SU-DHL-6 (cell line): ENCODE measurements at regions not wholly inside any gene's neighbourhood (a gene's known extent, or its start where the extent isn't known, plus 50 kb on each side); places are given as distances from the start of the nearest gene placed in this dataset.

Experiments used
- H2AFZ ChIP-seq: fragments of 200-600 bp; sonication (generic); 2 replicates; pipeline ENCODE4 v1.6.1; 2014; ENCODE audit warnings: low read depth, mild to moderate bottlenecking, moderate library complexity, mixed read lengths, antibody characterized with exemption, low read length; ENCODE audit not compliant: severe bottlenecking
- H3F3A ChIP-seq: fragments of 200-600 bp; shearing (Covaris generic); 2 replicates; pipeline ENCODE4 v1.6.0; 2016; ENCODE audit warnings: antibody characterized with exemption, mild to moderate bottlenecking; ENCODE audit not compliant: insufficient read depth
- H3K27ac ChIP-seq: fragments of 200-600 bp; sonication (generic); 2 replicates; pipeline ENCODE4 v1.5.1; 2016; ENCODE audit warnings: low read depth, mild to moderate bottlenecking, low read length, moderate library complexity, mixed read lengths
- H3K27me3 ChIP-seq: fragments of 200-600 bp; sonication (generic), shearing (Covaris generic); 2 replicates; pipeline ENCODE4 v1.6.0; 2014; ENCODE audit warnings: mild to moderate bottlenecking, low read length
- H3K36me3 ChIP-seq: fragments of 200-600 bp; sonication (generic); 2 replicates; pipeline ENCODE4 v1.6.1; 2014; ENCODE audit warnings: mild to moderate bottlenecking, low read length, mixed read lengths
- H3K4me2 ChIP-seq: fragments of 300-600, 200-600 bp; shearing (Covaris generic), sonication (generic); 2 replicates; pipeline ENCODE4 v1.6.0; 2014; ENCODE audit warnings: low read length, low read depth, mild to moderate bottlenecking; ENCODE audit not compliant: poor library complexity, severe bottlenecking
- H3K4me3 ChIP-seq: fragments of 200-600 bp; sonication (generic); 2 replicates; pipeline ENCODE4 v1.5.1; 2014; ENCODE audit warnings: antibody characterized with exemption, low read length, mild to moderate bottlenecking, mixed read lengths; ENCODE audit not compliant: insufficient read depth, poor library complexity, severe bottlenecking
- H3K79me2 ChIP-seq: fragments of 200-600 bp; sonication (generic); 2 replicates; pipeline ENCODE4 v1.6.1; 2014; ENCODE audit warnings: mild to moderate bottlenecking, low read length, moderate library complexity; ENCODE audit not compliant: insufficient read depth
- H3K9ac ChIP-seq: fragments of 200-600 bp; sonication (generic); 2 replicates; pipeline ENCODE4 v1.7.0; 2014; ENCODE audit warnings: mild to moderate bottlenecking, low read length
- H3K9me2 ChIP-seq: fragments of 200-600 bp; sonication (generic); replicated peaks from 2 replicates; pipeline ENCODE4 v1.6.1; 2014; ENCODE audit warnings: low read length; ENCODE audit not compliant: insufficient read depth
- H3K9me3 ChIP-seq: fragments of 200-600 bp; sonication (generic); 2 replicates; pipeline ENCODE4 v1.6.1; 2014; ENCODE audit warnings: low read length, mixed read lengths; ENCODE audit not compliant: insufficient read depth
- H4K20me1 ChIP-seq: fragments of 200-600 bp; sonication (generic); 2 replicates; pipeline ENCODE4 v1.6.1; 2014; ENCODE audit warnings: low read depth, mild to moderate bottlenecking, antibody characterized with exemption, low read length, moderate library complexity, mixed read lengths
- EZH2phosphoT487 ChIP-seq: fragments of 200-600 bp; sonication (generic), shearing (Covaris generic); conservative IDR thresholded peaks from 2 replicates; pipeline ENCODE4 v1.6.1; 2018; ENCODE audit warnings: mild to moderate bottlenecking, antibody characterized with exemption, low read length, moderate library complexity, mixed read lengths
- TF ChIP-seq, protein P1 (sequence below): fragments of 200-600 bp; sonication (generic); IDR thresholded peaks from one replicate; pipeline ENCODE4 v1.5.1; 2017; ENCODE audit warnings: antibody characterized with exemption, mild to moderate bottlenecking, low read length, moderate library complexity; ENCODE audit not compliant: insufficient read depth, poor library complexity, severe bottlenecking

- no peak overlapping the region for H3K4me2 ChIP-seq
- TF ChIP-seq, protein P1, sequence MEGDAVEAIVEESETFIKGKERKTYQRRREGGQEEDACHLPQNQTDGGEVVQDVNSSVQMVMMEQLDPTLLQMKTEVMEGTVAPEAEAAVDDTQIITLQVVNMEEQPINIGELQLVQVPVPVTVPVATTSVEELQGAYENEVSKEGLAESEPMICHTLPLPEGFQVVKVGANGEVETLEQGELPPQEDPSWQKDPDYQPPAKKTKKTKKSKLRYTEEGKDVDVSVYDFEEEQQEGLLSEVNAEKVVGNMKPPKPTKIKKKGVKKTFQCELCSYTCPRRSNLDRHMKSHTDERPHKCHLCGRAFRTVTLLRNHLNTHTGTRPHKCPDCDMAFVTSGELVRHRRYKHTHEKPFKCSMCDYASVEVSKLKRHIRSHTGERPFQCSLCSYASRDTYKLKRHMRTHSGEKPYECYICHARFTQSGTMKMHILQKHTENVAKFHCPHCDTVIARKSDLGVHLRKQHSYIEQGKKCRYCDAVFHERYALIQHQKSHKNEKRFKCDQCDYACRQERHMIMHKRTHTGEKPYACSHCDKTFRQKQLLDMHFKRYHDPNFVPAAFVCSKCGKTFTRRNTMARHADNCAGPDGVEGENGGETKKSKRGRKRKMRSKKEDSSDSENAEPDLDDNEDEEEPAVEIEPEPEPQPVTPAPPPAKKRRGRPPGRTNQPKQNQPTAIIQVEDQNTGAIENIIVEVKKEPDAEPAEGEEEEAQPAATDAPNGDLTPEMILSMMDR, result no peak
- TF ChIP-seq EZH2phosphoT487, result no peak
These were observed 248.4 kb upstream of the LMCD1 start for GRCh38 chr3:8253201-8253600.

GRCh38 chr3:8254489-8254888, 247.1 kb upstream of the LMCD1 start:
- H3K79me2 ChIP-seq, result no peaks in the 10 kb centered on the region
- no peaks in the 10 kb centered on the region for H4K20me1 ChIP-seq
- H3K4me2 ChIP-seq, result no peak overlapping the region
- H3K9me3 ChIP-seq, result no peaks in the 10 kb centered on the region
- no peak overlapping the region for H2AFZ ChIP-seq
- no peaks in the 10 kb centered on the region for H3F3A ChIP-seq
- H3K36me3 ChIP-seq, result no peaks in the 10 kb centered on the region
- H3K27me3 ChIP-seq, result no peaks in the 10 kb centered on the region
- no peak overlapping the region for H3K9ac ChIP-seq
- TF ChIP-seq, protein P1, result no peak
- TF ChIP-seq EZH2phosphoT487, result no peak
- H3K9me2 ChIP-seq, result no peaks in the 10 kb centered on the region
- H3K27ac ChIP-seq, result no peak overlapping the region
- H3K4me3 ChIP-seq, result no peak overlapping the region

More at GRCh38 chr3:8253201-8253600, 248.4 kb upstream of the LMCD1 start:
- H3K27ac ChIP-seq, result no peak overlapping the region
- no peak overlapping the region for H3K4me3 ChIP-seq
- no peaks in the 10 kb centered on the region for H3K79me2 ChIP-seq
- no peaks in the 10 kb centered on the region for H3F3A ChIP-seq
- H3K9me3 ChIP-seq, result no peaks in the 10 kb centered on the region
- no peaks in the 10 kb centered on the region for H3K9me2 ChIP-seq
- no peak overlapping the region for H2AFZ ChIP-seq
- no peaks in the 10 kb centered on the region for H3K27me3 ChIP-seq
- no peaks in the 10 kb centered on the region for H4K20me1 ChIP-seq
- H3K36me3 ChIP-seq, result no peaks in the 10 kb centered on the region
- no peak overlapping the region for H3K9ac ChIP-seq

DNA sequence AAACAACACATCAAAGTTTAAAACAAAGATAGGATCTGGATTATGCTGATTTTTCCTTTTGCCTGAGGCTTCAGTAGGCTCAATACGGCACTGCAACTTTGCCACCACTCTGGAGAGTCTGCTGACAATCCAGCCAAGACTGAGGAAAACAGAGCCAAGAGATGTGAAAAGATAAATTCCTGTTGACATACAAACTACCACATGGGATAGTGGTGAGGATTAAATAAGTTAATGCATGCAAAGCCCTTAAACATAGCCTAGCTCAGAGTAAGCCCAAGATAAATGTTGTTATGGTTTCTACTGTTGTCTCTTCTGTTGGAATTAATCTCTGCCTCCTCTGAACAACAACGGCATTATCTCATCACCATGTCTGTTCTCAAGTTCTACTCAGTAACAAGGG, 245.9 kb upstream of the LMCD1 start:
- no peak overlapping the region for H2AFZ ChIP-seq

More for the DNA sequence above, 245.9 kb upstream of the LMCD1 start:
- Histone ChIP-seq H3K4me2 (no peak overlapping the region), H3K9me2 (no peaks in the 10 kb centered on the region), H4K20me1 (no peaks in the 10 kb centered on the region), H3K9me3 (no peaks in the 10 kb centered on the region), H3K27ac (no peak overlapping the region), H3K27me3 (no peaks in the 10 kb centered on the region), H3K79me2 (no peaks in the 10 kb centered on the region), H3K9ac (no peak overlapping the region), H3K4me3 (no peak overlapping the region), H3F3A (no peaks in the 10 kb centered on the region), H3K36me3 (no peaks in the 10 kb centered on the region)
- TF ChIP-seq, protein P1, result no peak
- TF ChIP-seq EZH2phosphoT487, result no peak
